HUDEP-2 (cell line): ENCODE measurements at regions not wholly inside any gene's neighbourhood (a gene's known extent, or its start where the extent isn't known, plus 50 kb on each side); places are given as distances from the start of the nearest gene placed in this dataset.
A peak's percentile ranks its signal among the peaks of the same experiment; 100 is the strongest.

ENCODE experiments used
- DNase-seq, 76 experiments: peaks; one replicate each; lab custom pipeline; 2025; ENCODE audit not compliant: unreplicated experiment in 76 of 76; lab: John Stamatoyannopoulos, UW

DNA sequence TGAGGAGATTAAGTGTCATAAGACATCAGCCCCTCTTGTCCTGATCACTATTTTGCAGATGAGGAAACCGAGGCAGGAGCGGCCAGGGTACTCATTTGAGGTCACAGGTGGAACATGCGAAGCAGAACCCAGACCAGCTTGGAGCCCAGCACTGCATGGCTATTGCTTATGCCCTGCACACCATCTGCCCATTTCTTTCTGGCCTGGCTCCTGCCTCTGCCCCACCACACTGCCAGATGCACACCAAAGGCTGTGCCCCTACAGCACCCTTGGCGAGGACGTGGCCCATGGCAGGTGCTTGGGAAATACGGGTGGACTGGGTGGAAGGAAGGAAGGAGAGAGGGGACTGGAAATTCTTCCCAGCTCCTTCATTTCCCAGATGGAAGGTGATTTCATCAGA lies 222.9 kb downstream of the CTTN start:
- no peak for DNase-seq

DNA sequence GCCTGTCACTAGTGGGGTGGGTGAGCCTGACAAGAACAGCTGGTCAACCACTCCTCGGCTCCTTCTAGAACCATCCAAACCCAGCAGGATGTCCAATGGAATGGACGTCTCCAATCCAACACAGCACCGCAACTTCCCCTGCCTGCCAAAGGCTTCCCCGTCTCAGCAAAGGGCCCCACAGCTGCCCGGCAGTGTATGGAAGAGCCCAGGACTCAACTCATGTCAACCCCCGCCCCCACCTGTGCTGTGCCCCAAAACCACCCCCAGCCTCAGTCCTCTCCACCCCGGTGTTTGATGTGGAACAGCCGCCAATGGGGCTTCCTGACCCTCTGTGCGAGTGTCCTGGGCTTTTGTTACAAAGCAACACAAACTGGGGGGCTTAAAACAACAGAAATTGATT lies 223.8 kb downstream of the CTTN start:
- no peak for DNase-seq

DNA sequence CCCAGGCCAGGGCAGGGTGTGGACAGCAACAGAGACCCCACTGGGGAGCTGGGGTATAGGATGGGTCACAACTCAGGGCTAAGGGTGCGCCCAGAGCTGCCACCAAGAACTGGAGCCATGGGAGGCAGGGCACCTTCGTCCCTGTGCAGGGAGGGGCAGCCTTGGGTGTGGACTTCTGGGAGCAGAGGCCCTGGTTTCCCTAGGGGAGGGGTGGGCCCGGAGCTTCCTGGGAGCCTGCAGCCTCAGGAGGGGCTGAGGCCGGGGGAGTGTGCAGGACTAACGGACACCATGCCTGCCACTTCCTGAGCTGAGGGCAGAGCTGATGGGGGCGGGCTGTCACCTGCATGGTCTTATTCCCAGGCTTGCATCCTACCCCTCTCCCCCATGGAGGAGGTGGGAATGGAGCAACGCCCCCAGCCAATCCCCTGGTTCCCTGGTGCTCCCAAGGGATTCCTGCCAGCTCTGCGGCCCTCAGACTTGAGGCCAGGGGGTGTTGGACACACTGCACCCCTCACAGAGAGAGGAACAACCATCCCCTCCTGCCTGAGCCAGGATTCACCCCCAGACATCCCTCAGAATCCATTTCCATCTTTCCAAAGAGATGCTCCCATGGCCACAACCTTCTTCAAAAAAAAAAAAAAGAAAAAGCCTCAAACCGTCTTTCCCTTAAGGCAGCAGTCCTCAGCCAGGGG lies 225.7 kb downstream of the CTTN start:
- no peak for DNase-seq

DNA sequence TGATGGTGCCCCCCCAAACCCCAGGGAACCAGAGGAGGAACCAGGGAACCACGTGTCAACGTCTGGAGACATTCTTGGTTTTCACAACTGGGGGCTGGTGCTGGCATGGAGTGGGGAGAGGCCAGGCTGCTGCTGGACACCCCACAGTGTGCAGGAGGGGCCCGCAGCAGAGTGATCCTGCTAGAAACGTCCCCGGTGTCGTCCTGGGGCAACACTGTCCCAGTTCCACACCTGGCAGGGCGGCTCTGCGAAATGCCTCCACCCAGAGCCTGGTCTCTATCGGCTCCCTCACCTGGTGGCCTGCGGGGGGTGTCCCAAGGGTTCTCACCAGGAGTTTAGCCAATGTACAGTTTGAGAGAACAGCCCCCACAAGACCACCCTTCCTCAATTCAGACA lies 226.3 kb downstream of the CTTN start:
- no peak for DNase-seq

DNA sequence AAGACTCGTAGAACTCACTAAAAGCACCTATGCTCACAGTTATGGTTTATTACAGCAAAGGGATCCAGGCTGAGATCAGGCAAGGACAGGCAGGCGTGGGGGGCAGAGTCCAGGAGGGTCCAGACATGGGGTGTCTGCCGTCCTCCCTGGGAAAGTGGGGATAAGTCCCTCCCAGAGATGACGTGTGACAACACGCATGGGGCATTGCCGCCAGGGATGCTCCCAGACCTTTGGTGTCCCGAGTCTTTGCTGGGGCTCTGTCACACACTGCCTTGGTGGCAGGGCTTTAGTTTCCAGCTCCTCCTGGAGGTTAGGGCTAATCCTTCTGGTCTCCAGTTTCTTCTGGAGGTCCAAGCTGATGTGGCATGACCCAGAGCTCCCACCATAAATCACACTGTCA lies 226.7 kb downstream of the CTTN start:
- no peak for DNase-seq

DNA sequence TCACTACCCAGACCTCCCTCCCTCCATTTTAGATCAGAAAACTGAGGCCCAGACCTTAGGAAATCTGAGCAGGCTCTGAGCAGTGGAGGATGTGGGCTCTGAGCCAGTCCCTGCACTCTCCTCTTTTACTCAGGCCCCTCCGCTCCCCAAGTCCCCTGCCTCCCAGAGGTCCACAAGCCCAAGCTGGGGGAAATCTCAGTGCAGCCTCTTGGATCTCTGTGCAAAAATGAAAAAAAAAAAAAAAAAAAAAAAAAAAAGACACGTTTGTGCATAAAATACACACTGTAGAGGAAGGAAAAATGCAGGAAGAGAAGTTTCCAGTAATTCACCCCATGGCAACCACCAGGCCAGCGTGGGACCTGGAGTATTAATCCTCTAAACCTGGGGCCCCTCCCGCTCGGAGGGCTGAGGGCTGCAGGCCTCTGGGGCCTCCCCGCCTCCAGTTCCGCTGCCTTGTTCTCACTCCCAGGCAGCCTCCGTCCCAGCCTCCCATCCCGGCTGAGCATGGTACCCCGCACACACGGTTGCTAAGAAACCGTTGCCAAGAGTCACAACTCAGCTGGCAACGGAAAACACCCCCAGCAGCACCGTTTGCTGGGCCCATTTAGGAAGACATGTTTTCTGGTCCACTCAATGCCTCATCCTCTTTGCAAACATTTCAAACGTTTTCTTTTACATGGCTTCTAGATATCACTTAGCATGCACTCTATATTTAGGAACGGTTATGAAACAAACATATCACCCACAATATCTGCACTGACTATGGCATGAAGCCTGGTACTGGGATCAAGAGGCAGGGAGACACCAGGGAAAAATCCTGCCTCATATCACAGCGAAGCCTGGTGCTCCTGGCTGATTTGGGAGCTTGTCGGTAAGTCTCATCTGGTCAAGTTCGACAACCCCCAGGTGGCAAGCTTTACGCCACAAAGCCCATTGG lies 227.5 kb downstream of the CTTN start:
- DNase-seq = no peak

DNA sequence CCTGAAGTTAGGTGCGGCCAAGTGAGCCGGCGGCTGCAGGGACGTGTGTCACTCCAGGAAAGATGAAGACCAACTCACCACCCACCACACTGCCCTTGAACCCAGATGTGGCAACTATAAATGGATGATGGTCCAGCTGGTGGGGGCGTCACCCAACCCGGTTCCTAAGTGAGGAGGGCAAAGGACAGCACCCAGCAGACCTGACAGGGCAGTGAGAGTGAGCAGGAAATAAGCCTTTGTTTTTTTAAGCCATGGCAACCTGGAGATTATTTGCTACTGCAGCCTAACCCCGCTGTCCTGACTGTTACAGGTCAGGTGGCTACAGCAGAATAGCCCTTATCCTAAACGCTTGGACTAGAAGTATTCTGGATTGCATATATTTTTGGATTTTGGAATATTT lies 228.9 kb downstream of the CTTN start:
- no peak for DNase-seq

DNA sequence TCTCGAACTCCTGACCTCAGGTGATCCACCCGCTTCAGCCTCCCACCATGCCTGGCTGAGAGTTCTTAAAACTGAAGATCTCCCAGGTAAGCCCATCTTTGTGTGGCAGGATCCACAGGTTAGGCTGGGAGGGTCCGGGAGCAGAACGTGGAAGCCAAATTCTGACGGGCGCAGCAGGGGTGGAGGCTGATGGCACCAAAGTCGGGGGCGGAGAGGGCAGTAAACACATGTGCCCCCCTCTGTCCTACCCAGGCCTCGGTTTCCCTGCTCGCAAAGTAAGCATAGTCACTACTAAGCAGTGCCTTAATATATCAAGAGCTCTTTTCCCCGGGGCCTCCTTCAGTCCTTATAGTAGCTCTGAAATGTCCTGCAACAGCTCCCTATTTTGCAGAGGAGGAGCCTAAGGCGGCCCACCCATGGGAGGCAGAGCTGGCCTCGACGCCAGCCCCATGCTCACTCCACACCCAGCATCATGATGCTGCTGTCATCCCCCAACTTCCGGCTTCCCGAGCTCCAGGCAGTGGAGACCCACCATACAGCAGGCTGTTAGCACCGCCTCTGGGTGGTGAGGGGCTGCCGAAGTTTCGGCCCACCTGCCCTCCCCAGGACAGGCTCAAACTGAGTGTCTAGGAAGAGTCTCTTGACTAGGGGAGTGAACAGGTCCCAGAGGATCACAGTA lies 230.0 kb downstream of the CTTN start:
- peak in 1 of 76 experiments; percentile 3 for DNase-seq

DNA sequence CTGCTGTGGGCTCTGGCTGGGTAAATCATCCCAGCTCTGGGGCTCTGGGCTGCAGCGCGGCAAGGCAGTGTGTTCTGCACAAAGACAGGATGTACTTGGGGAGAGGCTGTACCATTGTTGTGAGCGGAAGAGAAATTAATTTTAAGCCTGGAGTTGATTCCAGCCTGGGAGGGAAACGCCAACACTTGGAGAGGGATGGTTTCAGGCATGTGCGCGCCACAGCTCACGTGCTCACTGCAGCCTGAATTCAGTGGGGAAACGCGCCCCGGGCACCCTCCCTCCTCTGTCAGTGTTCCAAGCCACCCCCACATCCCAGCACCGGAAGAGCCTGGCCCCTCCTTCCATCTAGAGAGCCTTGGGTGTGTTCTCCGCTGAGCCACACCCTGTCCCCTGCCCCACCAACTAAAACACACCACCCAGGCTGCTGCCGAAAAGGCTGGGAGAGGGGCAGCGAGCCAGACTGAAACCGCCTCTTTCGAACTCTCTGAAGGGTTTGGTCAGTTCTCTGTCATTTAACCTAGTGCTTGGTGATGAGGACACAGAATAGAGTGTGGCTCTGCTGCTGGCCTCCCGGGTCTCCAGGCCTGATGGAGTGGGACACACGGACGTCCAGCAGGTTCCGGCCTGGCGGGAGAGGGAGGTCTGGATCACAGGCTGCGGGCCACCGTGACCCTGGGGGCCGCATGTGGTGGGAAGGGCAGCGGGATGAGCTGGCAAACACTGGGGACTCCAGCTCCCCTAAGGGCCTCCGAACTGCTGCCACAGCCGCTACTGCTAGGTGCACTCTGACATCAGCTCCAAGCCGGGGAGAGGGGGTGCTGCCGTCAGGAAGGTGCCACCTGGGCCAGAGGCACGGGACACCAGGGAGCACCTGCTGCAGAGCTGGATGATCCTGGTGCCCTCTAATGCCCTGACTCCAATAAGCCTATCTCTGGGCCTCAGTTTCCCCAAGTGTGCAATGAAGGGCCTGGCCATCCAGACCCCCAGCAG lies 230.8 kb downstream of the CTTN start:
- peak in 39 of 76 experiments; percentile 1 to 80 (median 21) for DNase-seq

DNA sequence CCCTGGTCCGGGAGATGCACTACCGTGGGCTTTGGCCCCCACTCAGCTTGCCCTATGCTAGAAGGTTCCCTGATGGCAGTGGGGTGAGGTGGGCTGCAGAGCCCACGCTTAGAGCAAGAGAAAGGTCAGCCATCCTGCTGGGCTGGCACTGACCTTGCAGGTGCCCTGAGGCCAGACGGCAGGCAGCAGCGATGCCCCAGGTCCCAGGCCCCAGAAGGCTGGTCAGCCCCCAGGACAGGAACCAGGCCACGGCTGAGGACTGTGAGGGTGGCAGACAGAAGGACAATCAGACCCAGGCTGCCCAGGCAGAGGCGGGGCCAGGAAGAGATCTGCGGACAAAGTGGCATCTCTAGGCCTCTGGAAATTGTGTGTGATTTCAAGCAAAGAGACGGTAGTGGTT lies 231.7 kb downstream of the CTTN start:
- DNase-seq = no peak

DNA sequence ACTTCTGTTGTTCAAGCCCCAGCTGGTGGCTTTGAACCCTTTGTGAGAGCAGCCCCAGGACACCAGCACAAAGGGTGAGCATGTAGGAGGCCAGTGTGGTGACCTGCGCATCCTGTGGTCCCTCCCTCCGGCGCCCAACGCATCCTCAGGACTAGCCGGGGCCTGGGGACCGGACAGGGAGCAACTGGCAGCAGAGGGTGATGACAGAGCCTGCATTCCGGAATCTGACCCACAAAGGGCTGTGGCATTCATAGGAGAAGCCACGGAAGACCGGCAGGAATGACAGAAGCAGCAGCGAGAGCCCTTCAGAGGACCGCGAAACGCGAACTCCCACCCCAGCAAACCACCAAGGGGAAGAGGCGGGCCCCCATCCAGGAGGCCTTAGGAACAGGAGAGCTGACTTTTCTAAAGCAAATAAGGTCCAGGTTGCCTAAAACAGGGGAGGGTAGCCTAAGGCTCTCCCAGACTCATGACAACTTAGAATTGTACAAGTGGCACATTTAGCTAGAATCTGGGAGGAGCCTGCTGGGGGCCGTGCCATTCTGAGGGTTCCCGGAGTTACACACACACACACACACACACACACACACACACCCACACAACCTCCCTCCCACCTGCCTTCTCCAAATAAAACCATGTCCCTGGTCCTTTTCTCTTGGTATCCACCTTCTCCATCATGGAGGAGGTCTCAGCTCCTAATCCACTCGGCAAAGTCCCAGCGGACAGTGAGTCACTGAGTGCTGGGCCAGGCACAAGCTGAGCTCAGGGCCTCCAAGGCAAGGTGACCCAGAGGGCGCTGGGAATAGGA lies 232.7 kb downstream of the CTTN start:
- no peak for DNase-seq

DNA sequence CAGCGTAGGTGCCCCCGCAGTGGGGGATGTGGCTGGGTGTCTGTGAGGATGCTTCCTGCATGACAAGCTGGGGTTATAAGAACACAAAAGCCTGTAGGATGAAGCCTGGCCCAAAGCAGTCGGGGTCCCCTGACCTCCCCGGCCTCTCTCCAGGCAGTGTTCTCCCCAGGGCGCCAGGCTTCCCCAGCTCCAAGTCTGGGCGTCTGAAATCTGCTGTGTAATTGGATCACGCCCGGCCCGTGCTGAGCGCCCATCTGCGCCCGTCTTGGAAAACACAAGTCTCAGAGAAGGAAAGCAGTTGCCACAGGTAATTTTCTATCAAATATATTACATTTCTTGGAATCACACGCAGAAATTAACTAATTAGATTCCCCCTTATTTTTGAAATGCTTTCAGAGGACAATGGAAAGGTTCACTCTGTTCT lies 233.3 kb downstream of the CTTN start:
- DNase-seq = no peak

DNA sequence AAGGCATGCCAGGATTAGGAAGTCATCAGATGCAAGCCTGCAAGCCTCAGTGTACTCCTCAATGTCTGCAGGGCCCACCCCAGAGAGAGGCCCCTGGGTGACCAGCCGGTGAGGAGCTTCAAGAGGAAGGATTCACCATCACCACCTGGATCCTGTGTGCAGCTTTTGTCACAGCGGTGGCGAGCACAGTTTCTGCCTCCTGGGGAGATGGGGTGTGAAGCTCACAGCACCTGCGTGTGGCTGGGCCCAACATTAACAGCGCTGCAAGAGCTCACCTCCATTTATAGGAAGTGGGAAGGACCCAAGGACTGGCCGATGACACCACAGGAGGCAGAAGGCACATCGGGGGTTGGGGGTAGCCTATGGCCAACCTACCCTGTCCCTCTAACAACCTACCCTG lies 235.3 kb downstream of the CTTN start:
- no peak for DNase-seq

DNA sequence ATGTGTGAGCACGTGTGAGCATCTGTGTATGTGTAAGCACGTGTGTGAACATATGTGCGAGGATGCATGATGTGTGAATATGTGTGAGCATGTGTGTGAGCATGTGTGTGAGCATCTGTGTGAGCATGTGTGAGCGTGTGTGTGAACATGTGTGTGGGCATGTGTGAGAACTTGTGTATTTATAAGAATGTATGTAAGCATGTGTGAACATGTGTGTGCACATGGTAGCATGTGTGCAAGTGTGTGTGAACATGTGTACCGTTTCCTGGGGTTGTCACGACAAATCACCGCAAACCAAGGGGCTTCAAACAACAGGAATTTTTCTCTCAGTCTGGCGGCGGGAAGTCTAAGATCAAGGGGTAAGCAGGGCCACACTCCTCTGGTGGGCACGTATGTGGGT lies 238.3 kb downstream of the CTTN start:
- no peak for DNase-seq

DNA sequence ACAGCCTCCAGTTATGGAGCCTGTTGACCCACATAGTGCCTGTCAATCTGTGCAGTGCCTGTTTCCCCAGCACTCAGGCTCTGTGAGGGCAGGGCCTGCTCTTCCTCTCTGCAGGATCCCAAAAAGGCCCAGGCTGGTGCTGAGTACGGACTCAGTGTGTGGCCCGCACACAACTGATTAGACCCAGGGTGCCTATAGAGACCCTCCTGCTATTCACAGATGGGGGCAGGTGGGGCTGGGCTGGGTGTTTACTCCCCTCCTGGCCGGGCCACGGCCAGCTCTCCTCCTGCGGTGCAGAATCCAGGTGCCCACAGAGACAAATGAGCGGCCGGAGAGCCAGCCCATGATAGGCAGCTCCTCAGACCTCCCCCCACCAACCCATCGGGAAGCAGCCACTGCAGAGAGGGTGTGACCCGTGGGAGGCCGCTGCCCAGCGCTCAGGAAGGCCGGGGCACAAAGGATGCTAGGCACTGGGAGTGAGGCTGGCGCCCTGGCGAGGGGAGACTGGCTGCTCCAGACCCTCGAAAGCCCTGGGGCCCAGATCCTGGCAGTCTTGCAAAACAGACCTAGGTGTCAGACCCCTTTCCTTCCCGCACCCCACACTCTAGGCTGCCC lies 239.0 kb downstream of the CTTN start:
- DNase-seq = no peak

DNA sequence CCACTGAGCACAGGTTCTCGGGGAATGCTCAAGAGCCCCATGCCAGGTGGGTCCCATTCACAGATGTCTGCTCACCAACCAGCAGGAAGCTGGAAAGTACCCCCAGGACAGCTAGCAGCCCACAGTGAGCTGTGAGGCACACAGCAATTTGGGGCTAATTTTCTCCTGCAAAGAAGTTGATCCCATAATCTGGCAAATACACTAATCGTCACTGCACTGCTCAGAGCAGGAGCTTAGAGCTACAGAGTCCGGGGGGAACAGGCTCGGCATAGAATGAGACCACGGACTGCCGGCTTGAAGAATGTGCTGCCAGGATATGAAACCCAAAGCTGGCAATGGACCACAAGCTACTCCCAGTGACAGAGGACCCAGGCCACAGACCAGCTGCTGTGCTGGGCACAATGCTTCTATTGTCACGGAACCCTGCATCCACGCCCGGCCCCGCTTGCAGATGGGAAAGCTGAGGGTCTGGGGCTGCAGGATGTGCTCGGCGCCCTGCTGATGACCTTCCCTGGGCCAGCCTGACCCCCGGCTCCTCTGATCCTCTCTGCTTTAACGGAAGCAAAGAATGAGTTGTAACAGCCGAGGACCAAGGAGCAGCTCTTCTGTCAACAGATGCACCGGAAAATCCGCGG lies 239.7 kb downstream of the CTTN start:
- DNase-seq = no peak

DNA sequence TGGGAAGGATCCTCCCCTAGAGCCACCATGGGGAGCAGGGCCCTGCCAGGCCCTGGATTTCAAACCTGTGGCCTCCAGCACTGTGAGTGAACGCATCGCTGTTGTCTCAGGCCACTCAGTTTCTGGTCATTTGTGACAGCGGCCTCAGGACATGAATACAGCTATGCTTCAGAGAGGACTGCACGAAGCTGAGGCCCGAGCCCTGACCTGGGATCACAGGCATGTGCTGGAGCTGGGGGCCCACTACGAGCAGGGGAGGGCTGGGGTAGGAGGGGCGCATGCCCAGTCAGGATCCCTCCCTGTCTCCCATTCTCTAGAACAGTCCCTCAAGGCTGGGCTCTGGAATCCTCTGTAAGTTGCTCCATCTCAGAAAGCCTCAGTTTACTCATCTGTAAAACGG lies 242.1 kb downstream of the CTTN start:
- DNase-seq = no peak

DNA sequence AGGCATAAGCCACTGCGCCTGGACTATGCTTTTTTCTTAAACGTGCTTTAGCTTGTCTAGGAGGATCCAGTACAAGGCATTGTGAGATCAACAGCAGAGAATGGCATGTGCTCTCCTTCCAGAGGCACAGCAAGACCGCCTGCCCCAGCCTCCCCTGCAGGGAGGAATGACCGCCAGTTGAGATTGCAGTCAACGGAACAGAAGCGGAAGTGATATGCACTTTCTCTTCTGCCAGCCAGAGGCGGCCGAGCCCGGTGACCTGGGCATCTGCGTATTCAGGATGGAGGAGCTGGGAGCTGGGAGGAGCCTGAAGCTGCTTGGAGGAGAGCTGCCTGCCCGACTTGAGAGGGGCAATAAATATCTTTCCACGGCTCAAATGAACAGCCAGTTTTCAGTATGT lies 243.0 kb downstream of the CTTN start:
- no peak for DNase-seq

DNA sequence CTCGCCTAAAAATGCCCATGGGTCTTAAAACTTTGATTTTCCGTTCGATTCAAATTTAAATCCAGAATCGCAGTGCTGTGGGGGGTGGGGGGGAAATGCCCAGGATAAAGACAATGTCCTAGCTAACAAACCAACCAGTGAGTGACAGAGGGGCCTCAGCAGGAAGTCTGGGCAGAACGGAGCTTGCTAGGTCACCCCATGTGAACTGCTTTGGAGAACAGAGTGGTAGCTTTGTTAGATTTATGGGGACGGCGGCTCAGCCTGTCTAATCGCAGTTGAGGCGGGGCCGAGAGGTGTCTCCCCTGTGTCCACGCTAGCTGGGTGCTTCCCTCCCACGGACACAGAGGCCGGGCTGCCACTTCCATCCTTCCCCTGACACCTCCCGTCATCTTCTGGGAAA lies 243.9 kb downstream of the CTTN start:
- DNase-seq = no peak
